Activated CD8-positive, alpha-beta memory T cell treated with anti-CD3 and anti-CD28 coated beads for 36 hours (primary cell): ENCODE measurements at regions not wholly inside any gene's neighbourhood (a gene's known extent, or its start where the extent isn't known, plus 50 kb on each side); places are given as distances from the start of the nearest gene placed in this dataset.

Experiments used
- CTCF ChIA-PET: fragments of 350-600 bp; sonication (Branson Sonifier 250); formaldehyde crosslinking; loops from one replicate; lab custom pipeline; 2021; ENCODE audit warnings: antibody characterized with exemption; lab: Charles Lee
- POLR2A ChIA-PET: fragments of 350-600 bp; sonication (Branson Sonifier 250); formaldehyde crosslinking; loops from one replicate; lab custom pipeline; 2021; ENCODE audit warnings: antibody characterized with exemption; lab: Charles Lee

DNA sequence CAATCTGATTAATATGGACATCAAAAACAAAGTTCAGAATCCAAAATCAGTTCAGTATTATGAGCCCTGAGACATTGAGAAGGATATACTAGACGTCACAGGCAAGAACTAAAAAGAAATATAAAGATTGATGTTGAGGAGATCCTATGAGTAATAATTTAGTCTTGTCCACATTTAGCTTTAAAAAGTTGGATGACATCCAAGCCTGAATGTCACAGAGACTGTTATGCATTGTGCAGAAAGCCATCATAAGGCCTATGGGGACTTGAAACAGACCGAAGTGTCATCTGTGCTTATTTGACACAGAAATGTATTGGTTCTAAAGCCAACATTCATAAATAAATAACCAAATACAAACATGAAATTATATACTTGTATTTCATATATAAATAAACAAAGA, 581.8 kb upstream of the MMS22L start:
- ChIA-PET CTCF (no interaction called here), POLR2A (no interaction called here)

- CTCF ChIA-PET, result no interaction called here
- POLR2A ChIA-PET, result no interaction called here
Observed at GRCh38 chr6:97865612-97866011, 582.6 kb upstream of the MMS22L start.

DNA sequence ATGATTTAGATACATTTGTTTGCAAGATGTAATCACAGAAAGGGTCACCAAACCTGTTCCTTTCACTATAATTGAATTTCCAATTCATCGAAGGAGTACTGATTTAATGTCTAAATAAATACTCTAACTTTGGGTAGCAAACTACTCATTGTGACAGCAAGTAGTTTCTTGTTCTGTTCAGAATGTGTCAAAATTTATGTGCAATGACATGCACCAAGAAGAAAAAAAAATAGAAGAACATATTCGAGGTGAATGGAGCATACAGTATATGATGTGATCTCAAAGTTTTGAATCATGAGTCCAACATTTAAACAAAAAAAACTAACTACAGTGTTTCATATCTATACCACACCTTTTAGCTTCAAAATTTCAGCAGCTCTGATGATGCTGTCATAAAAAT, 583.6 kb upstream of the MMS22L start:
- ChIA-PET POLR2A (no interaction called here), CTCF (no interaction called here)

GRCh38 chr6:97867177-97867576, 584.2 kb upstream of the MMS22L start:
- POLR2A ChIA-PET, result no interaction called here
- CTCF ChIA-PET, result no interaction called here

DNA sequence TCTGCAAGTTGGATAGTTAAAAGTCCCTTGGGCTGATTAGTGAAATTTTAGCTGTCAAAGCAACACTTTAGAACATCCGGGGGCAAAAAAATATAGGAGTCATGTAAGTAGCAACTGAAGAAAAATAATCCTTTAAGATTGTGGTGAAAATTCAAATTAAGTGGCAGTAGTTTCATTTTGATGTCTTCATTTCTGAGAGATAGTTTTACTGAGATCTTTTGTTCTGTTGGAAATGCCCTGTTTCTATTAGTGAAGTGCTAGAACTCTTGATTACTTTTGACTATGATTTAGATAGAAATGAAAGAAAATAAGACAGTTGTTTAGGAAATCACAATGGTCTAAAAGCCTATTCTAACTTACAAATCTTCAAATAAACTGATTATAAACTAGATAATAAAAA, 587.3 kb upstream of the MMS22L start:
- ChIA-PET CTCF (no interaction called here), POLR2A (no interaction called here)

GRCh38 chr6:97876711-97877110, 593.7 kb upstream of the MMS22L start:
- CTCF ChIA-PET, result no interaction called here
- POLR2A ChIA-PET, result no interaction called here

DNA sequence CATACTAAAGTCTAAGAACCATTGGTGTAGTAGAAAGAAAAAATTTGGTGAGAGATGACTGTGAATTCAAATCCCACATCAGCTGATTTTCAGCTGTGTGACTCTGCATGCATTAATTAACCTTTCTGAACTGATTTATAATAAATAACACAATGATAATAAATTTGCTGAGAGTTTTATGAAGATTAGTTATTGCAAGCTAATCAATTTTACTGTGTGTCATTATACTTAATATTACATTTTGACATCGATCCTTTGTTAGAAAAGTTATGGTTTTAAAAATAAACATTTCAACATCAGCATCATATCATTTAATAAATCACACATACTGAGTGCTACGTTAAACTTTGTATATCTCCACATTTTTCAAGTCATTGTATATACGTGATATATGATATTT, 599.7 kb upstream of the MMS22L start:
- POLR2A ChIA-PET, result no interaction called here
- CTCF ChIA-PET, result no interaction called here

DNA sequence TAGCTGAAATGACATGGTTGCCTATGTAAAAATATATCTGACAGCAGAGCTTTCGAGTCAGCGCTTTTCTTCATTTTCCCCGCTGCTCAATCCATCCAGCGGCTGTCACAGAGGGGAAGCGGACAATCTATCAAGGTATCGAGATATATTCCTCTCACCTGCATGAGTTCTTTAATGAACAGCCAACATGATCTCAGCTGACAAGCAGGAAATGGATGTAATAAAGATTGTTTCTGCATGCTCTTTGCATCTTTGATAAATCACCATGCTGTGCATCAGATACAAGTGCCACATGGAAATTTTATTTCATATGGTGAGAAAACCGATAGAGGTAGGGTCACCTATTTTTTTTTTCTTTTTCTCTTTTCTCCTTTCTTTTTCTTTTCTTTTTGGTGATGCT, 602.3 kb upstream of the MMS22L start:
- ChIA-PET CTCF (no interaction called here), POLR2A (no interaction called here)

- ChIA-PET CTCF (no interaction called here), POLR2A (no interaction called here)
Observed at GRCh38 chr6:97885828-97886227, 602.8 kb upstream of the MMS22L start.

- CTCF ChIA-PET, result no interaction called here
- POLR2A ChIA-PET, result no interaction called here
Observed at GRCh38 chr6:97901531-97901930, 618.5 kb upstream of the MMS22L start.

DNA sequence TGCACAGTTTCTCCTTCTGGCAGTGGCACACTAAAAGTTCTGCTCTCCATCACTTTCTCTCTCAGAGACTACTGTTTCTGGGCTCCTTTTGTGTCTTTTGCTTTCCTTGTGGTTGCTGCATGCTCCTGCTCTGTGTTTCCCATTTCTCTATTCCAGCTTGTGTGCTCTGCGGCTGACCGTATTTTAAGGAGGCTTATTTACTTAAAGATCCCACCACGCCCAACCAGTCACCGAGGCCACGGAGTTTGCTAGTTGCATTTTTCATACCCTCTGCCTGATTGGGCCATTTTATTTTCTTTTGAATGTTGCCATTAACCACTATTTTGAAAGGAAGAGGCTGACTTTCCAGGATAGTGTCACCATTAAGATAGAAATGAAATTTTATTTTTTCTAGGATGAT, 626.4 kb upstream of the MMS22L start:
- CTCF ChIA-PET, result no interaction called here
- POLR2A ChIA-PET, result no interaction called here

GRCh38 chr6:97913721-97914120, 630.7 kb upstream of the MMS22L start:
- ChIA-PET CTCF (no interaction called here), POLR2A (no interaction called here)

GRCh38 chr6:97914912-97915311, 631.9 kb upstream of the MMS22L start:
- ChIA-PET POLR2A (no interaction called here), CTCF (no interaction called here)

- CTCF ChIA-PET, result no interaction called here
- POLR2A ChIA-PET, result no interaction called here
Observed at GRCh38 chr6:97915537-97915936, 632.5 kb upstream of the MMS22L start.

- CTCF ChIA-PET, result no interaction called here
- POLR2A ChIA-PET, result no interaction called here
Observed at GRCh38 chr6:97917369-97917768, 634.4 kb upstream of the MMS22L start.

GRCh38 chr6:97919046-97919445, 636.0 kb upstream of the MMS22L start:
- ChIA-PET POLR2A (no interaction called here), CTCF (no interaction called here)

DNA sequence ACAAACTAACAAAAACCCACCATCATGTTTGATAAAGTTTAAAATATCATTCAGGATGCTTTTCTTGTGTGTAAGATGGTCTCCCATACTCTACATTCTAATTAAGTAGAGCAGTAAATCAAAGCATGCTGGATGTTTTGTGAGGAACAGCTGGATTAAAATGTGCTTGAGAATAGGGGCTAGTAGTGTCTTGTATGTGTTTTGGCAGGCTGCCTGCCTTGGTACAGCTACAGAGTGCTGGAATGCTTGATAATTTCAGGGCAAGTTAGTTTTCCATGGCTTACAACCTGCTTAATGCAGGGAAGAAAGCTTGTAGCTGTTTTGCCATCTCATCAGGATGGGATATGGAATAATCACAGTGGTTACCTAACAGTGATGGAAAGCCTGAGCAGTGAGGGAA, 636.6 kb upstream of the MMS22L start:
- ChIA-PET POLR2A (no interaction called here), CTCF (no interaction called here)

DNA sequence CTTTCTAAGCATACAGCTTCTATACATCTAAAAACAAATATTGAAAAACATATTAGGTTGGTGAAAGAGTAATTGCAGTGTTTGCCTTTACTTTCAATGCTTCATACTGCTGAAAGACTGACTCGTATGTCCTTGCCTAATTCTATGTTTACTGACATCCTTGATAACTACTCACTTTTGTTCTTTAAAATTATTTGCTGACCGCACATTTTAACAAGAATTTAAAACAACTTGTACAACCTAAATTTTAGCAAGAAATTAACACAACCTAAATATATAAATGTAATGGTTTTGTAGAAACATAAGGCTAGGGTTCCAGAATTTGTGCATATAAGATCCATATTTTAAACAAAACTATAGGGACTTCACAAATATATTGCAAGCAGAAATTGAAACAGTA, 640.2 kb upstream of the MMS22L start:
- CTCF ChIA-PET, result no interaction called here
- POLR2A ChIA-PET, result no interaction called here

DNA sequence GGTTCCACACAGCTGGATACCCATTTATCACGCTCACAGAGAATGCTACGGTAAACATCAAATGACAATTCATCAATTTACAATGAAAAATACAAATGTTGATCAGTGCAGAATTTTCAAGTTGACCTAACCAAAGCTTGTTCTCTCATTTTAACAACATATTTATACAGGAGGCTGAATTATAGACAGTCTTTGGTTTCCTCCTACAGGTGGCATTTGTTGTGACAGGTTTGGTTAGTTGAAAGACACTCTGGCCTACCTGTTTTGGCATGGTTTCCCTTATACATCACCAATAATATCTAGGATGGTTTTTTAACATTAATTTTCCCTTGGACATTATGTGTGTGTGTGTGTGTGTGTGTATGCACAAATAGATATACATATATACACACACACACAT, 642.5 kb upstream of the MMS22L start:
- ChIA-PET POLR2A (no interaction called here), CTCF (no interaction called here)

- ChIA-PET CTCF (no interaction called here), POLR2A (no interaction called here)
Observed at GRCh38 chr6:97939440-97940168, 656.6 kb upstream of the MMS22L start.

DNA sequence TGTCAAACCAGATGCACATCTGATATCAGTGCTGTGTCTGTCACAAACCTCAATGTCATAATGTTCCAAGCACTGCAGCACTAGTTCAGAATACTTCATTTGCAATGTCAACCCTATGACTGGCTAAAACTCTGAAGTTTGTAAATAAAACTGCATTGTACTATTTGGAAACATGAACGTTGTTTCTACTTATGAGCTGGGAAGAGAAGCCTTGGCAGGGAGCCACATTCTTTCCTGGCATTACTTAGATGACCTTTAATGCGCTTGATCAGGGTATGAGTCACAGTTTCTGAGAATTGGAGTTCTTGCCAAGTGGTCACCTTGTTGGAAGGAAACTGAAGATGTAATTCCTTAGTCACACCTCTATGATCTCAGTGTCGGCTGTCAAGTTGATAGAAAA, 664.8 kb upstream of the MMS22L start:
- ChIA-PET POLR2A (no interaction called here), CTCF (no interaction called here)

DNA sequence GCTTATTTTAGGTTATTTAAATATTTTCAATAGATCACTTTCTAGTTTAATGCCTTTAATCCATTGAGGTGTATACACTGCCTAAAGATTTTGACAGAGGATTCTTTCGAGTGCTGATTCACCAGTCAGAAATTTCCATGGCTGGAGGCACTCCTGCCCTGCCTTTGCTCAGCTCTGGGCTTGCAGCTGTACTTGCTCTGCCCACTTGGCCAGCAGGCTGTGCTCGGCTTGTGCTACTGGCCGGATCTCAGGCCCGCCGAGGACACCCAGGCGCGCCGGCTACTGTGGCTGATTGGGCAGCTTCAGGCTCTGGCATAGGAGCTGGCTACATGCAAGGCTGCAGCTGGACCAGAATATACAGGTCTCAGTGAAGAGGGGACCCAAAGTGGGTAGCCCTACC, 675.1 kb upstream of the MMS22L start:
- CTCF ChIA-PET, result no interaction called here
- POLR2A ChIA-PET, result no interaction called here
